Lung (tissue), 11 donors: ENCODE measurements at regions not wholly inside any gene's neighbourhood (a gene's known extent, or its start where the extent isn't known, plus 50 kb on each side); places are given as distances from the start of the nearest gene placed in this dataset.

Experiments
- ATAC-seq: fragments of 200-7000 bp; cut with Tn5 transposase; one replicate; pipeline ENCODE4 v1.9.1; 2020; ENCODE audit warnings: moderate number of reproducible peaks; ENCODE audit not compliant: insufficient read depth, low FRiP score
- DNase-seq, 3 donors: peaks; one replicate each; pipeline ENCODE4 v3.0.0-alpha.2; 2013 to 2017
- H3K27ac ChIP-seq, 2 donors: one replicate each; pipeline ENCODE4 v1.5.1; 2013; ENCODE audit warnings: mild to moderate bottlenecking in 2 of 2, moderate library complexity in 2 of 2, control low read depth in 1 of 2, inconsistent platforms in 1 of 2, low read depth in 1 of 2, low read length in 1 of 2
- H3K27me3 ChIP-seq, 3 donors: one replicate each; pipeline ENCODE4 v1.5.1; 2013; ENCODE audit warnings: low read length in 2 of 3; ENCODE audit not compliant: control insufficient read depth in 3 of 3, insufficient read depth in 3 of 3
- H3K36me3 ChIP-seq, 4 donors: one replicate each; pipeline ENCODE4 v1.5.1; 2013; ENCODE audit warnings: low read length in 4 of 4, mild to moderate bottlenecking in 1 of 4, moderate library complexity in 1 of 4; ENCODE audit not compliant: control insufficient read depth in 4 of 4, insufficient read depth in 4 of 4
- H3K4me1 ChIP-seq, 5 donors: one replicate each; pipeline ENCODE4 v1.5.1; 2013; ENCODE audit warnings: low read length in 5 of 5, mild to moderate bottlenecking in 2 of 5, moderate library complexity in 1 of 5; ENCODE audit not compliant: control insufficient read depth in 5 of 5, insufficient read depth in 5 of 5
- H3K4me3 ChIP-seq: one replicate; pipeline ENCODE4 v1.5.1; 2013; ENCODE audit warnings: mild to moderate bottlenecking, control low read depth, moderate library complexity
- H3K9ac ChIP-seq, 2 donors: one replicate each; pipeline ENCODE4 v1.5.1; 2013; ENCODE audit warnings: low read length in 2 of 2, control low read depth in 1 of 2; ENCODE audit not compliant: insufficient read depth in 1 of 2
- H3K9me3 ChIP-seq, 4 donors: one replicate each; pipeline ENCODE4 v1.5.1; 2013; ENCODE audit warnings: low read length in 3 of 4, mild to moderate bottlenecking in 1 of 4, moderate library complexity in 1 of 4; ENCODE audit not compliant: control insufficient read depth in 4 of 4, insufficient read depth in 3 of 4
- WGBS, 2 donors: extraction: QIAGEN DNeasy Blood & Tissue Kit; methylation state at CpG; one replicate each; pipeline ENCODE4 v1.1.7; 2013; 5-methylcytosine and 5-hydroxymethylcytosine counted together
- TF ChIP-seq, protein P1 (sequence below): IDR thresholded peaks from 2 replicates; pipeline ENCODE4 v1.5.1; 2012; ENCODE audit warnings: mild to moderate bottlenecking; ENCODE audit errors: control extremely low read depth, extremely low read depth
- donor health status: control.
- donor health status: control.
- donor health status: Bipolar disorder and iron deficiency.
- donor health status: healthy.
- donor health status: DM: yes; HTN: yes; CAD: no.

GRCh38 chr7:67788669-67789068, 792.0 kb downstream of the TYW1 start:
- H3K27me3 ChIP-seq, result no peaks in the 10 kb centered on the region
- ATAC-seq (no peak), DNase-seq (no peak)
- WGBS, 2 donors, result 55 to 75% methylated on average over 11 of the region's 11 CpGs
- TF ChIP-seq, protein P1, sequence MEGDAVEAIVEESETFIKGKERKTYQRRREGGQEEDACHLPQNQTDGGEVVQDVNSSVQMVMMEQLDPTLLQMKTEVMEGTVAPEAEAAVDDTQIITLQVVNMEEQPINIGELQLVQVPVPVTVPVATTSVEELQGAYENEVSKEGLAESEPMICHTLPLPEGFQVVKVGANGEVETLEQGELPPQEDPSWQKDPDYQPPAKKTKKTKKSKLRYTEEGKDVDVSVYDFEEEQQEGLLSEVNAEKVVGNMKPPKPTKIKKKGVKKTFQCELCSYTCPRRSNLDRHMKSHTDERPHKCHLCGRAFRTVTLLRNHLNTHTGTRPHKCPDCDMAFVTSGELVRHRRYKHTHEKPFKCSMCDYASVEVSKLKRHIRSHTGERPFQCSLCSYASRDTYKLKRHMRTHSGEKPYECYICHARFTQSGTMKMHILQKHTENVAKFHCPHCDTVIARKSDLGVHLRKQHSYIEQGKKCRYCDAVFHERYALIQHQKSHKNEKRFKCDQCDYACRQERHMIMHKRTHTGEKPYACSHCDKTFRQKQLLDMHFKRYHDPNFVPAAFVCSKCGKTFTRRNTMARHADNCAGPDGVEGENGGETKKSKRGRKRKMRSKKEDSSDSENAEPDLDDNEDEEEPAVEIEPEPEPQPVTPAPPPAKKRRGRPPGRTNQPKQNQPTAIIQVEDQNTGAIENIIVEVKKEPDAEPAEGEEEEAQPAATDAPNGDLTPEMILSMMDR, result no peak
- no peak overlapping the region for H3K27ac ChIP-seq
- H3K4me3 ChIP-seq, result no peak overlapping the region
- no peak overlapping the region for H3K9ac ChIP-seq
- H3K36me3 ChIP-seq, result no peaks in the 10 kb centered on the region
- peaks cover 0 to 9% (median 0%) of the 10 kb centered on the region in 4 donors for H3K9me3 ChIP-seq
- H3K4me1 ChIP-seq, result no peaks in the 10 kb centered on the region

- no peaks in the 10 kb centered on the region for H3K36me3 ChIP-seq
- WGBS, 2 donors, result 89 to 90% methylated on average over 3 of the region's 3 CpGs
- no peaks in the 10 kb centered on the region for H3K27me3 ChIP-seq
- no peak overlapping the region for H3K4me3 ChIP-seq
- TF ChIP-seq, protein P1, result no peak
- DNase-seq (no peak), ATAC-seq (no peak)
- no peak overlapping the region for H3K27ac ChIP-seq
- no peak overlapping the region for H3K9ac ChIP-seq
- no peaks in the 10 kb centered on the region for H3K4me1 ChIP-seq
- H3K9me3 ChIP-seq, result peaks cover 0 to 10% (median 0%) of the 10 kb centered on the region in 4 donors
Measured at GRCh38 chr7:67791918-67792317, 795.3 kb downstream of the TYW1 start.

- ATAC-seq, result no peak
- no peaks in the 10 kb centered on the region for H3K36me3 ChIP-seq
- WGBS, 2 donors, result 84 to 92% methylated on average over 2 of the region's 2 CpGs
- TF ChIP-seq, protein P1, result no peak
- H3K4me3 ChIP-seq, result no peak overlapping the region
- no peak for DNase-seq
- no peak overlapping the region for H3K27ac ChIP-seq
- H3K4me1 ChIP-seq, result no peaks in the 10 kb centered on the region
- H3K9me3 ChIP-seq, result peaks cover 0 to 6% (median 0%) of the 10 kb centered on the region in 4 donors
- no peak overlapping the region for H3K9ac ChIP-seq
- H3K27me3 ChIP-seq, result no peaks in the 10 kb centered on the region
Measured at GRCh38 chr7:67794544-67794943, 797.9 kb downstream of the TYW1 start.

GRCh38 chr7:67803789-67804188, 807.2 kb downstream of the TYW1 start:
- no peak overlapping the region for H3K4me3 ChIP-seq
- peaks cover 0 to 8% (median 0%) of the 10 kb centered on the region in 3 donors for H3K27me3 ChIP-seq
- H3K36me3 ChIP-seq, result no peaks in the 10 kb centered on the region
- 86 to 92% methylated on average over 8 of the region's 8 CpGs for WGBS, 2 donors
- H3K9me3 ChIP-seq, result peaks cover 0 to 13% (median 0%) of the 10 kb centered on the region in 4 donors
- no peak overlapping the region for H3K9ac ChIP-seq
- H3K27ac ChIP-seq, result no peak overlapping the region
- H3K4me1 ChIP-seq, result no peaks in the 10 kb centered on the region
- no peak for DNase-seq
- no peak for ATAC-seq
- TF ChIP-seq, protein P1, result no peak
